ENCODE measurements at regions not wholly inside any gene's neighbourhood (a gene's known extent, or its start where the extent isn't known, plus 50 kb on each side); places are given as distances from the start of the nearest gene placed in this dataset.

DNA sequence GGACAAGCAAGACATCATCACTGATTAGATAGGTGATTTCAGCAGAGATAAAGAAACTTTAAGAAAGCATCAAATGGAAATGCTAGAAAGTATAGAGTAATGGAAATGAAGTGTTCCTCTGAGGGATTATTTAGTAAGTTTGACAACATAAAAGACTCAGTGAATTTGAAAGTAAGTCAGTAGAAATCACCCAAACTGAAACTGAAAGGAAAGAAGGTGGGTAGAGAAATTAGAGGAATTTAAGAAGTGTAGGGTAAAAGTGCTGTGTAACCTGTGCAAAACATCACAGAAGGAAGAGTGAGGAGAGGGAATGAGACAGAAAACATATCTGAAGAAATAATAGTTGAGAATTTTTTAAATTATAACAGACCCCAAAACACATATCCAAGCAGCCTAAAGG, 343.1 kb downstream of the CBLN2 start:
- DNase-seq (ENCODE audit: extremely low read depth, low read depth): no peak

DNA sequence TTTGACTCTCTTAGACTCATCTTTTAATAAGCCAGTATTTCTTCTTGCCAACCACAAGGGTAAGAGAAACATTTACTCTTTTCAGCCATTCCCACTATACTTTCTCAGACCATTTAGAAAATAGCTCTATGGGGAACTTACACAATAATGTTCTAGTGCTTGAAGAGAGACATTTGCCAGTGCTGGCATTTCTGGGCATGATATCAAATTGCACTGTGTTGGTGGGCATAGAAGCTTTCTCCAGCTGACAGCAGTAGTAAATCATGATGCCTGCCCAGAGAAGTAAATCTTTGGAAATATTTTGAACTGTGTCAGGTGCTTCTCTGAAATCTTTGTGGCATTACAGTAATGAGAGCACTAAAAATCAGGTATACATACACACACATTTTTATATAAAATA, 346.6 kb downstream of the CBLN2 start:
- no peak for DNase-seq (ENCODE audit: extremely low read depth, low read depth)

DNA sequence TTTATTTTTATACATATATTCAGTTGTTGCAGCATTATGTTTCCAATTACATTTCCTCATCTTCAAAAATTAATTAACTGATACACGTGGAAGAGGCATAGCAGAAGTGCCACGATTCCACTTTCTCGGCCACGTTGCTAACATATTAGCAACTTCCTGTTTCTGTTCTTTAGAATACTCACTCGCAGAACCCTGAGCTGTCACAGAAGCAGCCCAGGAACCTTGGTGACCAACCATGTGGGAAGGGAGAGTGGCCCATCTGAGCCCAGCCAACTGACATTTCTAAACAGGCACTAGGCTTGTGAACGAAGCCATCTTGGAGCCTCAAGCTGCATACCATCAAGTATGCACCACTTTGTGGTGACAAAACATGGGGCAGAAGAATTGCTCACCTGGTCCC, 350.1 kb downstream of the CBLN2 start:
- DNase-seq (ENCODE audit: extremely low read depth, low read depth): no peak

DNA sequence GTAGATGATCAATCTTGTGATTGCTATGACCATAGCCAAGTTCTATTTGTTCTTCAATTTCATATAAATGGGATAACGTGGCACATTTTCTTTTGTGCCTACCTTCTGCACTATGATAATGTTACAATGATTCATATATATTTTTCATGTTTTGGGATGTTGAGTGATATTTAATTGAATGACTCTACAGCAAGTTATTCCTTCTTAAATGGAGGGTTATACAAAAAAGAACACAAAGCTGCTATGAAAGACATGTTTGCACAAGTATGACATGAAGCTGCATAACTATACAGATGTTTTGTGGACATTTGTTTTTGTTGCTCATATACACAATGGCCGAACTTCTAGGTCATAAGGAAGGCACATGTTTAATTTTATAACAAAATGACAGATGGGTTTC, 356.2 kb downstream of the CBLN2 start:
- DNase-seq (ENCODE audit: extremely low read depth, low read depth): no peak

DNA sequence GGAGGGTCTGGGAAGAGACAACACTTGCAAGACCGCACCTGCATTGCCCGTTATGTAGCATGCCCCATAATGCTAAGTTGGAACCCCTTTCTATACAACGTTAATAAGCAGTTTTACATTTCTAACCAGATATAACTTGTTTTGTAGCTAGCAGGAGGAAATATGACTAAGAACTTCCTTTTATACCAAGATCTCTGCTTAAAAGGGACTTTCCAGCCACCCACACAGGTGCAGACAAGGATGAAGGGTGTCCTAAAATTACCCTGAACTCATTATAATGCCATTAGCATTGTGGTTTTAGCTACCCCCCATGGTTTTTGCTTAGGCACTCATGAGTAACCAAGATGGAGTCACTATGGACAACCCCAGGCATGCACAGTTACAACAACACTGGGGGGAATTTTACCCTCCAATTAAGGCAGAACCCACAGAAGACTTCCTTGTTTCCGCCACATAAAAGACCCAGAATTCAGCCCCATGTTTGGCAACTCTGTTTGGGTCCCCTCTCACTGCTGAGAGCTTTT, 362.8 kb downstream of the CBLN2 start:
- DNase-seq (ENCODE audit: extremely low read depth, low read depth): no peak

DNA sequence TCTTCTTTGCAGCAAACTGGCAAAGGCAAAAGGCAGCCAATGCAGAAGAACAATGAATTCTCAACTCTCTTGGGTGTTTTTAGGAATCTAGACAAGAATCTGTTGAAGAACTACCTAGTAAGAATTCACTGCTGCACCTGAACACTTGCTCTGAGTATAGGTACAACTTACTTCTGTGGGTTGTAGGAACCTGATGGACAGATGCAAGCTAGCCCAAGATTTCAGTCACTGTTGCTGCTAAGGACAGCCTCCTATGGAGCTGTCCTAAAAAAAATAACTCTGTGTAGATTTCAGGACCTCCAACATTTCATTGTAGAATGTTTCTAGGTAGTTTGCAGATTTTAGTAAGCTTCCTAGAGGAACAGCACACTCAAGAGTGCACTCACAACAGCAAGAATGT, 363.5 kb downstream of the CBLN2 start:
- no peak for DNase-seq (ENCODE audit: extremely low read depth, low read depth)

DNA sequence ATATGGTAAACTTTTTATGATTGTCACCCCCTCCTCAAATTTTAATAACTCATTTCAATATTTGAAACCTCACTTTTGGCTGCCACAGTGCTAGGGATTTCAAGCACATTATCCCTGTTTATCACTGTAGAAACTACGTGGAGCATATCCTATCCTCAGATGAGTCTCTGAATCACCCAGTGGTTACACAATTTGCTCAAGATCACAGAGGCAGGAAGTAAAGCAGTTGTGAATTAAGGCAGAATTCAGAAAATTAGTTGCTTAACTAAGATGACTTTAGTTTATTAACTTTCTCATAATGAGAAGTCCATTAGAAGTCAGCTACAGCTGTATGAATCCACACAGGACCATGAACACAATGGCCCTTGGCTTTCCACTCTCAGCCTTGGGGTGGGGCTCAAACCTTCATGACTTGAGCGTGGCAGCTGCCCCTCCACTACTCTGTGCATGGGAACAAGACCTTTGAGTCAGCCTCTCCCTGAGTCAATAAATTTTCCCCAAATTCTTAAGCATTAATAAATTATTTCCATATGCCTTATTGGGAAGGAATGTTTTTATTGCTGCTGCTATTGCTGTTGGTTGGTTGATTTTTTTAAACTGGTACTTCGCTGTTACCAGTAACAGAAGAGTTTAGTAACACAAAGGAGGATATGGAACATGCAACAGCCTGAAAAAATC, 369.0 kb downstream of the CBLN2 start:
- no peak for DNase-seq (ENCODE audit: extremely low read depth, low read depth)

DNA sequence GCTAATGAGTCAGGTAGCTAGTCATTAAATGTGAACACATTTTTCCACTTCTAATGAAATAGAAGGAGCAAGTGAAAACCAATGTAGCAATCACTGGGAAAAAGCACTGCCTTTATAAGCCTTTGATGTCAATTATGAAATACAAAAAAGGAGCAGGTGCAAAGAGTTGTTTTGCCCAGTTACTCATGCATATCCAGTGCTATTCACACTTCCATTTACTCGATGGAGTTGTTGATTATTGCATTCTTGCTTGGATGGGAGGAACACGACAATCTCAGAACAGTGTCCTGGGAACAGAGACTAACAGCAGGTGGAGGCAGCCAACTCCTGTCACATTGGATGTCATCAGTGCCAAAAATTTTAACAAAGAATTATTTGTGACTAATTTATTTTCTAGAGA, 372.5 kb downstream of the CBLN2 start:
- no peak for DNase-seq (ENCODE audit: extremely low read depth, low read depth)

DNA sequence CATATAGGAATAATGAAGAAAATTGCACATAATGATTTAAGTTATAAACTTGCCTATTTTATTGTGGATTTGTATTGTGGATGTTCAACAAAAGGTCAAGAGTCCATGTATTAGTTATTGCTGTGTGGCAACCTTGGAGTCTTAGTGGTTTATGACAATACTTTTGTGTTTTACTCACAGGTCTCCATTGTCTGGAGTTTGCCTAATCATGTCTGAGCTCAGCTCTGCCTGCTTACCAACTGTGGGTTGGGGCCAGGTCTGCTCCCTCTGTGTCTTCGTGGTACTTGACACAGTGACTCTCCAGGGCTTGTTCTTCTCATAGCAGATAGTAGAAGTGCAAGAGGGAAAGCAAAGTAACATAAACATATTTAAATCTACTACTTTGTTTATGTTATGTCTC, 382.5 kb downstream of the CBLN2 start:
- DNase-seq (ENCODE audit: extremely low read depth, low read depth): no peak

DNA sequence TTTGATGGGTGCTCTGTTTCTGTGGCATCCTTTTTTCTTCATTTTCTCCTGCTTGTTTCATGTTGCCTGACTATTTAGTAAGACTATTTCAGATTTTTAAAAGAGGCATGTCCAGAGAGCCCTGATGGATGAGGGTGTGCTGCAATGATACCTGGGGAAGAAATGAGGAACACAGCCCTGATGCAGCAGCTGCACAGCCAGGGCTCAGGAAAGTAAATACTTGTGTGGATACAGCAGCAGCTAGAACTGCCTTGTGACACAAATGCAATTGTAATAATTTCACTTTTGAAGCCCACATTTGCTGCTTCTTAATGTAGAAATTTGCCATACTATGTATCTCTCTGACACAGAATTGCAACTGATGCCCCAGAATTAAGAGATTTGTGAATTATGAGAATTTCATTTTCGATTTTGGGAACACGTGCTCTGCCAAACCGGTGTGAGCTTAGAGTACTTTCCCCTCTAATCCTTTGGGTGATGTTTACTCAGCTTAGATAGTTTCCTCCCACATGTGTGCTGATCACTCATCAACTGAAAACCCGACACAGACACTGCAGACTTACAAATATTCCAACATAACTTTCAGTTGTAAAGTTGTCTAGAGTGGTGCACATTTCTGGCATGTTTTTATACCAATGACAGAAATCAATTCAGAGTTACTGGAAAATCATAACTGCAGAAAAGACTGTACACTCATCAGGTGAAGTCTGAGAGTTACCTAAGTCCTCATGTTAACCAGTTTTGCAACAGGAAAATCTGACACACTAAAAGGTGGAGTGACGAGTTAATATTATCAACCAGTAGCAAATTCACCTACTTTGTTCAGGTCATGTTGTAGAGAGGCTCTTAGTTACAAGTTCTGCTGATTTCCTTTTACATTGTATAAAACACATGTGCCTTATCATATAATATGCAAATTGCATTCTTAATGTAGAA, 383.4 kb downstream of the CBLN2 start:
- DNase-seq (ENCODE audit: extremely low read depth, low read depth): no peak

DNA sequence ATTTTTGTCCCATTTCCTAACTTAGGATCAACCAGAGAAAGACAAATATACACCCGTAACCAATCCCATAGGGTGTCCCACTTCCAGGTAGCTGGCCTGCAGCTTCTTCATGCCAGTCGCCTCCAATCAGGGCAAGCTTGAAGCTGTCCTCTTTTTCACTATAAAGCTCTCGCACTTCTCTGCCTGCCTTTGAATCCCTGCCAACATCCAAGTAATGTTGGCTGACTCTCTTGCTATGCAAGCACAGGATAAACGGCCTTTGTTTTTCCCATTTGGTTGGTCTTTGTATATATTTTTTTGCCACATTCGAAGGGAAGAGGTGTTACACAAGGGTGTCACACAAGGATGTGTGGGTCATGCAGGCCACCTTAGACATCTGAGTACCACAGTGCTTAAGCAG, 388.8 kb downstream of the CBLN2 start:
- DNase-seq (ENCODE audit: extremely low read depth, low read depth): no peak

DNA sequence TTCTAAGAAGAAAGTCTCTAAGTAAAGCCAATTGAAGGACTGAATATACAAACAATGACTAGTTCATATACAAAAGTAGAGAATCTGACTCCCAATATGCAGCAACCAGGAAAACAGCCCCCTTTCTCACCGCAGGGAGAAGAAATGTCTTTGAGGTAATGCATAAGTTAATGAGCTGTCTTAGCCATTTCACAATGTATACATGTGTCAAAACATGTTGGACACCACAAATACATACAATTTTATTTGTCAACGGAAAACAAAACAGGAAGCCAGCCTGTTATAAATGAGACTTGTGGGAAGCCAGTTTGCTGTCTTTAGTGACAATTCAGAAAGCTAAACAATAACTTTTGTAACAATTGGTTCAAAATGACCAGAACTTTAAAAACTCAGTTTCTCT, 389.2 kb downstream of the CBLN2 start:
- DNase-seq (ENCODE audit: extremely low read depth, low read depth): no peak

DNA sequence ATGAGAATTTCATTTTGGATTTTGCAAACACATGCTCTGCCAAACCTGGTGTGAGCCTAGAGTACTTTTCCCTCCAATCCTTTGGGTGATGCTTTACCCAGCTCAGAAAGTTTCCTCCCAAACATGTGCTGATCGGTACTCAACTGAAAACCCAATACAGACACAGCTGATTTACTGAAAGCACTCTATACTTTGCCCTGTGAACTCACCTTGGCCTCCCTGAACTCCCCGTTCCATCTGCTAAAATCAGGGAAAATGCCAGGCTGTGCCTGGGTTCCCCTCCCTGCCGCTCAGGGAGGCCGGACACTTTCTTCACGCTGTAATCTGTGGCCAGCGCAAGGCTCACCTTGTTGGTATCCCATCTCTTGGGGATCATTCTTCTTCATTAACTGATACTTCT, 391.2 kb downstream of the CBLN2 start:
- no peak for DNase-seq (ENCODE audit: extremely low read depth, low read depth)

DNA sequence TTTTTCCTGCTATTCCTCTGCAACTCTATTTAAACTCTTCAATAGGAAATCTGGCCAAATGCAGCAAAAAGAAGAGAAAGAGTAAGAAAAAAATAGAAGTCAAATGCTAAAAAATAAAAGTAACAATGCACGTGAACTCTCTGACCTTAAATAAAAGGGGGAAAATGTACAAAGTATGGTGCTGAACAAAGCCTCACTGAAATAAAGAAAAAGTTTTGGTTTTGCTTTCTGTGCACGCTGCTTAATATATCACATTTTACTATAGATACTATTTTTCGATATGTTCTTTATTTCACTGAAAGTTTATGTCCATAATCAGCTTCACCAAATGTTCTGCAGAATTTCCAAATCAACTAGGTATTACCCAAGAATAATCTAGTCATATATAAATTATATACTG, 396.3 kb downstream of the CBLN2 start:
- no peak for DNase-seq (ENCODE audit: extremely low read depth, low read depth)

DNA sequence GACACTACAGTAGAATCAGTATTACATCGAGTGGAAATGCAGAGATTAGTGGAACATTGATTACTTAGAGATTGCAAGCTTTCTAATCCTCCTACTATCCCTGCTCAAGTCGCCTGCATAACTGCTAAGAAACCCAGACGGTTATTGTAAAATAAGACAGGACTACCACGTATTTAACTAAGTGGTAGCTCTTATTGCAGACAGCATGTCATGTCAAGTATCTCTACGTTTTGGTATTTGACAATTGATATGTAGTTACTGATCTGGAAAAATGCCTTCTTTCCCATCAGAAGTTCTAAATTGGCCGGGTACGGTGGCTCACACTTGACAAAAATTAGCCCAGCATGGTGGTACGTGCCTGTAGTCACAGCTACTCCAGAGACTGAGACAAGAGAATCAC, 404.1 kb downstream of the CBLN2 start:
- DNase-seq (ENCODE audit: extremely low read depth, low read depth): no peak

DNA sequence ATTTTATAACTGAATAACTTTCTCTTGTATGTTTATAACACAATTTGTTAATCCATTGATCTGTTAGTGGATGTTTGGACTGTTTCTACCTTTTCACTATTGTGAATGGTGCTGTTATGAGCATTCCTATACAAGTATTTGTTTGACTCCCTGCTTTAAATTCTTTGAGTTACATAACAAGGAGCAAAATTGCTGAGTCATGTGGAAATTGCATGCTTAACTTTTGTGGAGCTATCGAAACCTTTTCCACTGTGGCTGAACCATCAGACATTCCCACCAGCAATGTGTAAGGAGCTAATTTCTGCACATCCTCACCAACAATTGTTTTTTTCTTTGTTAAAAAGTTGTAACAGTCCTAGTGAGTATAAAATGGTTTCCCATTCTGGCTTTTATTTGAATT, 415.5 kb downstream of the CBLN2 start:
- no peak for DNase-seq (ENCODE audit: extremely low read depth, low read depth)

DNA sequence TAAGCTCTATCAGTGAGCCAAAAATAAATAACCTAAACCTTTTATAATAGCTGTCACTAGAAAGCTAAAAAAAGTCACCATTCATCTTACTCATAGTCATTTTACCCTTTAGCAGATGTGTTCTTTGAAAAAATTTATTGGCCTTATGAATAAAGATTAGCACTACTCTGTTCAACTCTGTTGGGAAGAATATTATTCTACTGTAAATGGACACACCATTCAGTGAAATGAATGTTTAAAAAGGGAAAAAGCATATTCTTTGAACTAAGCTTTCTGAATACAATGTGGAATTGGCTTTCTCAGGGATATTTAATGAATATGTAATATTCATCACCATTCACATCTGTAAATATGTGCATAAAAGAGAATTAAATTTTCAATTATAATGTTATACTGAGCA, 422.0 kb downstream of the CBLN2 start:
- DNase-seq (ENCODE audit: extremely low read depth, low read depth): no peak

DNA sequence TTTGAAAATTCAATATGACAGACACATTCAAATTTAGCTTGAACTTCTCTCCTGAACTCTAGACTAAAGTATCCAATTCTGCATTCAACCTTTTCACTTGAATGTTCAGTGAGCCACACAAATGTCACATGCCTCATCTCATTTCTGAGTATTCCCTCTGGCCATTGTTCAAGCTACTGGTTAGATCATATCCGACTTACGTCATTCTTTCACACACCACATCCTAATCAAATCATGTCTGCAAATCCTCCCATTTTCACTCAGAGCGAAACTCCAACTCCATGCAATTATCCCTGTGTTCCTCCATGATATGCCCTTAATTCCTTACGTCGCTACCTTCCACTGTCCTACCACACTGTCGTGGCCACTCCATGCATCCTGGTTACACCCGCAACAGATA, 425.1 kb downstream of the CBLN2 start:
- no peak for DNase-seq (ENCODE audit: extremely low read depth, low read depth)

DNA sequence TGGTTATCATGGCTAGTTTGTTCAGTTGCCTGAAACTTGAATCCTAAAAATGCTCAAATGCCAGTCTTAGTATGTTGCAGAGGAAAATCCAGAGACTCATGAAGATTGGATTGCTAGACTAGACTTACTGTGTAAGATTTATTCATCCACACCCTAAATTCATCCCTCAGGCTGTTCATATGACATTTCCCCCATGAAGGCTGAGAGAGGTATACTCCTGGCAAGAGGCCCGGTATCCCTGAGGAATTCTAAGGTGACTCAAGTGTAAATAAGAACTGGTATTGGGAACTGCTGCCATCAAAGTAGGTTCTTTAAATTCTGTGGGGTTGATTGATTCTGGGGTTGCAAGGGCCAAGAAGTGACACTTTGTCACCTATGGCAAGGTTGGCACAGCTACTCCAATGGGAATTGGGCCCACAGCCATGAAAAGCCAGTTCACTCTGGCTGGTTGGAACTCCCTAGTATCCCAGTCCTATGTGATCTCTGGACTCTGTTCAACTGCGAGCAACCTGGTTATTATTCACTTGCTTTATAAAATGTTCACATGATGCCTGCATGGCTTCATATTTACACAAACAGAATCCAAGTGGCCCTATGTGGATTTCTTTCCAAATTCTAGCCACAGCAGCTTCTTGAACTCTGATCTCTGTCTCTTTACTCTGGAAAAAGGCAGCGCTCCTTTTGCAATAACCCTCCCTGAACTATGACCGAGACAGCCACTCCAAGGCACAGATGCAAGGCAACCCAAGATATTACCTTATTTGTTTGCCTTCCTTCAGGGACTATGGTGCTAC, 429.1 kb downstream of the CBLN2 start:
- no peak for DNase-seq (ENCODE audit: extremely low read depth, low read depth)

DNA sequence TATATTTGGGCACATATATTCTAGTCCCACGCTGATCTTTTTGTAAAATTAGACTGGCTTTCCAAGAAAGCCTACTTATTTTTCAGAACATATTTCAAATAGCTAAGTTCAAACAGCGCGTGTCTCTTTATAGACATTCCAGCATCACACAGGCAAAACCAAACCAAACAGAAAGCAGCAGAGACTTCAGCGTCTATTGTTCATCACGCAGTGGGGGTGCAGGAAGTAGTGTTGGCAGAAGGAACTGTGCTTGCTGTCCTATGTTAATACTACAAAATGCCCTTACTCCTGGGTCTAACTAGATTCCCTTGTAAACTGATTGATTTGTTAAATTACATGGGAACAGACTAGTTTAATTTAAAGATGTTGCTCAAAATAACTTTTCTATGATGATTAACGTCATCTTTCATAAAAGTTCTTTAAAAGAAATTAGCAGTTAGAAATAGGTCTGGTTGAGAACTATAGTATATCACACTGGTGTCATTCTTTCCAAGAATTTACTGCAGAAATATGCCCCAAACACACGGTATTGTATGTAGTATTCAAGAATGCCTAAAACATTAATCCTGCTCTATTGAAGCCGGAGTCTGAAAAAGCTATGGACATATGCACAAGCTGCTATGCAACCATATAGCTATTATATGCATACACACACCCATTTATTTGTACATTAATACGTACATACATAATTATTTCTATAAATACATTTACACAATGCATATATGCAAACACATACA, 436.3 kb downstream of the CBLN2 start:
- peak; percentile 25 for DNase-seq (ENCODE audit: extremely low read depth, low read depth)

DNA sequence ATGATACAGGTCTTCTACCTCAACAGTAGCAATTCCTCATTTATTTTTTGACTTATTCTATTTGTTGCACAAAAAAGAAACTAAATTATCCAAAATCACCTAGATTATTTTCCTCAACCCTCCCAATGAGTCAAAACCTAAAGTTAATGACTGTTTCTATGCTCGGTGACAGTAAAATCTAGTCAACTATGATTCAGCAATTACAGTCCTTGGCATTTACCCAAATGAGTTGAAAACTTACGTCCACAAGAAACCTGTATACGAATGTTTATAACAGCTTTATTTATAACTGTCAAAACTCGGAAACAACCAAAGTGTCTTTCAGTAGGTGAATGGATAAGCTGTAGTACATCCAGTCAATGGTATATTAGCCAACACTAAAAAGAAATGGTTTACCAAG, 439.3 kb downstream of the CBLN2 start:
- DNase-seq (ENCODE audit: extremely low read depth, low read depth): no peak
